Left lung (tissue), 4 donors: ENCODE measurements at regions not wholly inside any gene's neighbourhood (a gene's known extent, or its start where the extent isn't known, plus 50 kb on each side); places are given as distances from the start of the nearest gene placed in this dataset.

ENCODE experiments used
- ATAC-seq: fragments of 200-7000 bp; cut with Tn5 transposase; one replicate; pipeline ENCODE4 v1.9.1; 2020; ENCODE audit warnings: moderate library complexity
- DNase-seq, 4 donors: peaks; one replicate each; pipeline ENCODE4 v3.0.0-alpha.2; 2013 to 2020
- H3K27ac ChIP-seq, 2 donors: fragments of 200-600 bp; sonication (generic) in 1 of 2; one replicate each; pipeline versions ENCODE4 v1.5.0 to v1.8.0; 2020 to 2021
- H3K27me3 ChIP-seq, 2 donors: fragments of 200-600 bp; sonication (generic) in 1 of 2; one replicate each; pipeline versions ENCODE4 v1.5.0 to v1.8.0; 2020 to 2021
- H3K36me3 ChIP-seq, 2 donors: fragments of 200-600 bp; sonication (generic) in 1 of 2; one replicate each; pipeline versions ENCODE4 v1.5.0 to v1.8.0; 2020 to 2021
- H3K4me1 ChIP-seq, 2 donors: fragments of 200-600 bp; one replicate each; pipeline ENCODE4 v1.8.0; 2021
- H3K4me3 ChIP-seq, 2 donors: fragments of 200-600 bp; sonication (generic) in 1 of 2; one replicate each; pipeline versions ENCODE4 v1.5.0 to v1.8.0; 2020 to 2021; ENCODE audit warnings: mild to moderate bottlenecking in 1 of 2
- H3K9me3 ChIP-seq, 2 donors: fragments of 200-600 bp; sonication (generic) in 1 of 2; one replicate each; pipeline versions ENCODE4 v1.5.0 to v1.8.0; 2020 to 2021
- CTCF ChIP-seq, 2 donors: fragments of 200-600 bp; sonication (generic) in 1 of 2; IDR thresholded peaks; one replicate each; pipeline versions ENCODE4 v1.5.0 to v1.8.0; 2021; ENCODE audit warnings: antibody characterized with exemption in 2 of 2
- intact Hi-C, 2 donors: fragments of 100-400 bp; cut with DNase I; formaldehyde crosslinking; loops; one replicate each; pipeline versions ENCODE4 v1.11.2 to v1.14.2; 2022
- donor health status: DM: no; HTN: yes; CAD: no.
- donor health status: DM: no; HTN: no; CAD: no.

- ATAC-seq (no peak), DNase-seq (no peak)
- H3K4me3 ChIP-seq = no peak overlapping the region
- H3K27me3 ChIP-seq = no peaks in the 10 kb centered on the region
- intact Hi-C loops = no loop called here
- no peaks in the 10 kb centered on the region for H3K9me3 ChIP-seq
- TF ChIP-seq CTCF (IDR thresholded peaks at IDR 0.05) = no peak
- H3K27ac ChIP-seq = no peak overlapping the region
- H3K4me1 ChIP-seq = no peaks in the 10 kb centered on the region
- no peaks in the 10 kb centered on the region for H3K36me3 ChIP-seq
These were observed 660.1 kb upstream of the RBFOX1 start for GRCh38 chr16:6672507-6672906.

- Histone ChIP-seq H3K27ac (no peak overlapping the region), H3K27me3 (no peaks in the 10 kb centered on the region), H3K4me3 (no peak overlapping the region), H3K4me1 (no peaks in the 10 kb centered on the region), H3K9me3 (no peaks in the 10 kb centered on the region), H3K36me3 (no peaks in the 10 kb centered on the region)
- intact Hi-C loops = no loop called here
- no peak for DNase-seq
- TF ChIP-seq CTCF (IDR thresholded peaks at IDR 0.05) = no peak
- no peak for ATAC-seq
These were observed 665.3 kb upstream of the RBFOX1 start for GRCh38 chr16:6667393-6667792.

GRCh38 chr16:6665126-6665525, 667.5 kb upstream of the RBFOX1 start:
- DNase-seq = no peak
- no peak for ATAC-seq
- intact Hi-C loops = no loop called here
- Histone ChIP-seq H3K36me3 (no peaks in the 10 kb centered on the region), H3K27me3 (no peaks in the 10 kb centered on the region), H3K27ac (no peak overlapping the region), H3K4me1 (no peaks in the 10 kb centered on the region), H3K9me3 (no peaks in the 10 kb centered on the region), H3K4me3 (no peak overlapping the region)
- no peak for TF ChIP-seq CTCF (IDR thresholded peaks at IDR 0.05)

- no peak for ATAC-seq
- intact Hi-C loops = no loop called here
These were observed 669.0 kb upstream of the RBFOX1 start for GRCh38 chr16:6663668-6664067.

GRCh38 chr16:6656760-6657159, 675.9 kb upstream of the RBFOX1 start:
- no peaks in the 10 kb centered on the region for H3K27me3 ChIP-seq
- no peak overlapping the region for H3K4me3 ChIP-seq
- no peak for TF ChIP-seq CTCF (IDR thresholded peaks at IDR 0.05)
- no peak for ATAC-seq
- no peaks in the 10 kb centered on the region for H3K36me3 ChIP-seq
- intact Hi-C loops = no loop called here
- no peaks in the 10 kb centered on the region for H3K4me1 ChIP-seq
- no peak overlapping the region for H3K27ac ChIP-seq
- no peak for DNase-seq
- H3K9me3 ChIP-seq = no peaks in the 10 kb centered on the region

More at GRCh38 chr16:6663668-6664067, 669.0 kb upstream of the RBFOX1 start:
- Histone ChIP-seq H3K4me1 (no peaks in the 10 kb centered on the region), H3K36me3 (no peaks in the 10 kb centered on the region), H3K9me3 (no peaks in the 10 kb centered on the region), H3K27me3 (no peaks in the 10 kb centered on the region), H3K4me3 (no peak overlapping the region), H3K27ac (no peak overlapping the region)
- TF ChIP-seq CTCF (IDR thresholded peaks at IDR 0.05) = no peak
- no peak for DNase-seq
